GM23338 (cell line): ENCODE measurements at regions not wholly inside any gene's neighbourhood (a gene's known extent, or its start where the extent isn't known, plus 50 kb on each side); places are given as distances from the start of the nearest gene placed in this dataset.

Experiments used
- ATAC-seq: fragments of 200-7000 bp; cut with Tn5 transposase; 3 replicates; pipeline ENCODE4 v1.9.1; 2020
- DNase-seq: peaks from one replicate; pipeline ENCODE4 v3.0.0-alpha.2; 2015; ENCODE audit warnings: low spot score
- H2AFZ ChIP-seq: fragments of 200-600 bp; sonication (generic); 2 replicates; pipeline ENCODE4 v1.8.0; 2016; ENCODE audit warnings: antibody characterized with exemption, mild to moderate bottlenecking, moderate library complexity
- H3F3A ChIP-seq: fragments of 200-600 bp; sonication (generic); replicated peaks from 2 replicates; pipeline ENCODE4 v1.8.0; 2017; ENCODE audit warnings: antibody characterized with exemption, mixed run types, low read depth
- H3K27ac ChIP-seq: fragments of 200-600 bp; sonication (generic); 2 replicates; pipeline ENCODE4 v1.6.1; 2016; ENCODE audit warnings: low read depth
- H3K27me3 ChIP-seq: fragments of 200-600 bp; sonication (generic); 2 replicates; pipeline ENCODE4 v1.8.0; 2016; ENCODE audit warnings: mild to moderate bottlenecking, mixed run types, moderate library complexity; ENCODE audit not compliant: insufficient read depth
- H3K36me3 ChIP-seq: fragments of 200-600 bp; sonication (generic); 2 replicates; pipeline ENCODE4 v1.8.0; 2016; ENCODE audit warnings: mild to moderate bottlenecking; ENCODE audit not compliant: insufficient read depth
- H3K4me1 ChIP-seq: fragments of 200-600 bp; sonication (generic); 2 replicates; pipeline ENCODE4 v1.8.0; 2016; ENCODE audit warnings: mild to moderate bottlenecking, moderate library complexity; ENCODE audit not compliant: insufficient read depth
- H3K4me2 ChIP-seq: fragments of 200-600 bp; sonication (generic); 2 replicates; pipeline ENCODE4 v1.7.1; 2017; ENCODE audit warnings: mixed run types
- H3K4me3 ChIP-seq: fragments of 200-600 bp; sonication (generic); 2 replicates; pipeline ENCODE4 v1.6.1; 2016; ENCODE audit warnings: mixed run types
- H3K79me2 ChIP-seq: fragments of 200-600 bp; sonication (generic); replicated peaks from 2 replicates; pipeline ENCODE4 v1.8.0; 2017; ENCODE audit warnings: mild to moderate bottlenecking; ENCODE audit not compliant: insufficient read depth
- H3K9me2 ChIP-seq: fragments of 200-600 bp; sonication (generic); 2 replicates; pipeline ENCODE4 v1.8.0; 2017; ENCODE audit not compliant: insufficient read depth
- H4K20me1 ChIP-seq: fragments of 200-600 bp; sonication (generic); replicated peaks from 2 replicates; pipeline ENCODE4 v1.8.0; 2017; ENCODE audit warnings: mild to moderate bottlenecking; ENCODE audit not compliant: insufficient read depth
- H3K27ac Mint-ChIP-seq: 2 replicates; pipeline ENCODE4 v1.8.0; 2020; ENCODE audit warnings: inconsistent platforms, mild to moderate bottlenecking, moderate library complexity, mixed read lengths
- H3K27me3 Mint-ChIP-seq: 3 replicates; pipeline ENCODE4 v1.8.0; 2022; ENCODE audit warnings: low read depth, mild to moderate bottlenecking, moderate library complexity, mixed read lengths, inconsistent platforms; ENCODE audit not compliant: insufficient read depth, poor library complexity
- H3K36me3 Mint-ChIP-seq: 3 replicates; pipeline ENCODE4 v1.8.0; 2021; ENCODE audit warnings: low read depth, mild to moderate bottlenecking, inconsistent platforms, moderate library complexity, mixed read lengths
- H3K4me1 Mint-ChIP-seq: 3 replicates; pipeline ENCODE4 v1.8.0; 2020; ENCODE audit warnings: mild to moderate bottlenecking, inconsistent platforms, mixed read lengths
- H3K4me3 Mint-ChIP-seq: 3 replicates; pipeline ENCODE4 v1.8.0; 2021; ENCODE audit warnings: moderate library complexity, mild to moderate bottlenecking, inconsistent platforms, mixed read lengths
- H3K9me3 Mint-ChIP-seq: 3 replicates; pipeline ENCODE4 v1.8.0; 2020; ENCODE audit warnings: moderate library complexity, mild to moderate bottlenecking, inconsistent platforms, mixed read lengths
- EZH2 ChIP-seq: fragments of 200-600 bp; sonication (generic); IDR thresholded peaks from one replicate; pipeline ENCODE4 v1.8.0; 2017; ENCODE audit warnings: antibody characterized with exemption, mild to moderate bottlenecking, low read depth; ENCODE audit not compliant: unreplicated experiment
- EZH2phosphoT487 ChIP-seq: fragments of 200-600 bp; sonication (generic); IDR thresholded peaks from one replicate; pipeline ENCODE4 v1.8.1; 2018; ENCODE audit warnings: antibody characterized with exemption; ENCODE audit not compliant: unreplicated experiment
- JUNB ChIP-seq: IDR thresholded peaks from one replicate; pipeline ENCODE4 v1.6.1; 2016; ENCODE audit warnings: antibody characterized with exemption; ENCODE audit not compliant: unreplicated experiment
- NANOG ChIP-seq: IDR thresholded peaks from 2 replicates; pipeline ENCODE4 v1.6.1; 2016; ENCODE audit warnings: antibody characterized with exemption, borderline replicate concordance
- POLR2AphosphoS5 ChIP-seq: IDR thresholded peaks from 2 replicates; pipeline ENCODE4 v1.6.1; 2016; ENCODE audit warnings: antibody characterized with exemption, low read depth
- ZNF114 ChIP-seq: fragments of 250-450 bp; sonication (Bioruptor Pico); IDR thresholded peaks from 2 replicates; pipeline ENCODE4 v1.5.0; 2020; ENCODE audit warnings: mild to moderate bottlenecking, moderate library complexity
- ZNF331 ChIP-seq: fragments of 250-450 bp; sonication (Bioruptor Pico); IDR thresholded peaks from 2 replicates; pipeline ENCODE4 v1.5.0; 2020; ENCODE audit warnings: low read depth, mild to moderate bottlenecking, moderate library complexity
- TF ChIP-seq, protein P1 (sequence below), 2 experiments: fragments of 200-600 bp in 1 of 2; sonication (generic) in 1 of 2; conservative IDR thresholded peaks; 2 replicates each; pipeline versions ENCODE4 v1.5.1 to v1.6.1; 2016 to 2017; ENCODE audit warnings: antibody characterized with exemption in 2 of 2, low read depth in 2 of 2, mild to moderate bottlenecking in 2 of 2, moderate library complexity in 1 of 2
- TF ChIP-seq, protein P2 (sequence below): IDR thresholded peaks from 2 replicates; pipeline ENCODE4 v1.6.1; 2016; ENCODE audit warnings: antibody characterized with exemption
- TF ChIP-seq, protein P3 (sequence below): fragments of 250-450 bp; sonication (Bioruptor Pico); IDR thresholded peaks from 2 replicates; pipeline ENCODE4 v1.5.0; 2020; ENCODE audit warnings: mild to moderate bottlenecking, moderate library complexity

DNA sequence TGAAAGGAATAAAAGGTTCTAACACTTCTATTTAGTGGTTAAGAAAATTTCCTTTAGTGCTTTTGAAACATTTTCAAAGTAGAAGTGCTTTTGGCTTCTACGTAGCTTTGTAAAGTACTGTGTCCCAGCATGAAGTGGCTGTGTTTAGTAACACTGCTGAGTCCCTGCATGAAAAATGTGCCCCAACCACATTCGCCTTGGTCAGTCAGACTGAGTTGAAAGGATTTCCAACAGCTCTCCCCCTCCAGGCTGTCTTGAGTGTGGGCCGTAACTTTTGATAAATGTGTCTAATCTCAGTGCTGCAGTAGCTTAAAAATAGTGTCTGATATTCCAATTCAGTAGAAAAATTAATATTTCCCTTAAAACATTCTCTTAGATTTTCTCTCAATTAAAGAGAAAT lies 115.0 kb downstream of the NR1D2 start (continued):
- TF ChIP-seq, protein P1, sequence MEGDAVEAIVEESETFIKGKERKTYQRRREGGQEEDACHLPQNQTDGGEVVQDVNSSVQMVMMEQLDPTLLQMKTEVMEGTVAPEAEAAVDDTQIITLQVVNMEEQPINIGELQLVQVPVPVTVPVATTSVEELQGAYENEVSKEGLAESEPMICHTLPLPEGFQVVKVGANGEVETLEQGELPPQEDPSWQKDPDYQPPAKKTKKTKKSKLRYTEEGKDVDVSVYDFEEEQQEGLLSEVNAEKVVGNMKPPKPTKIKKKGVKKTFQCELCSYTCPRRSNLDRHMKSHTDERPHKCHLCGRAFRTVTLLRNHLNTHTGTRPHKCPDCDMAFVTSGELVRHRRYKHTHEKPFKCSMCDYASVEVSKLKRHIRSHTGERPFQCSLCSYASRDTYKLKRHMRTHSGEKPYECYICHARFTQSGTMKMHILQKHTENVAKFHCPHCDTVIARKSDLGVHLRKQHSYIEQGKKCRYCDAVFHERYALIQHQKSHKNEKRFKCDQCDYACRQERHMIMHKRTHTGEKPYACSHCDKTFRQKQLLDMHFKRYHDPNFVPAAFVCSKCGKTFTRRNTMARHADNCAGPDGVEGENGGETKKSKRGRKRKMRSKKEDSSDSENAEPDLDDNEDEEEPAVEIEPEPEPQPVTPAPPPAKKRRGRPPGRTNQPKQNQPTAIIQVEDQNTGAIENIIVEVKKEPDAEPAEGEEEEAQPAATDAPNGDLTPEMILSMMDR (conservative IDR thresholded peaks at IDR 0.05; ENCODE audit: low read depth in 2 of 2): no peak
- TF ChIP-seq JUNB (no peak), ZNF331 (CRISPR knock-in tag) (no peak), POLR2AphosphoS5 (no peak), ZNF114 (CRISPR knock-in tag) (no peak)
- TF ChIP-seq, protein P2, sequence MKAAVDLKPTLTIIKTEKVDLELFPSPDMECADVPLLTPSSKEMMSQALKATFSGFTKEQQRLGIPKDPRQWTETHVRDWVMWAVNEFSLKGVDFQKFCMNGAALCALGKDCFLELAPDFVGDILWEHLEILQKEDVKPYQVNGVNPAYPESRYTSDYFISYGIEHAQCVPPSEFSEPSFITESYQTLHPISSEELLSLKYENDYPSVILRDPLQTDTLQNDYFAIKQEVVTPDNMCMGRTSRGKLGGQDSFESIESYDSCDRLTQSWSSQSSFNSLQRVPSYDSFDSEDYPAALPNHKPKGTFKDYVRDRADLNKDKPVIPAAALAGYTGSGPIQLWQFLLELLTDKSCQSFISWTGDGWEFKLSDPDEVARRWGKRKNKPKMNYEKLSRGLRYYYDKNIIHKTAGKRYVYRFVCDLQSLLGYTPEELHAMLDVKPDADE: no peak

DNA sequence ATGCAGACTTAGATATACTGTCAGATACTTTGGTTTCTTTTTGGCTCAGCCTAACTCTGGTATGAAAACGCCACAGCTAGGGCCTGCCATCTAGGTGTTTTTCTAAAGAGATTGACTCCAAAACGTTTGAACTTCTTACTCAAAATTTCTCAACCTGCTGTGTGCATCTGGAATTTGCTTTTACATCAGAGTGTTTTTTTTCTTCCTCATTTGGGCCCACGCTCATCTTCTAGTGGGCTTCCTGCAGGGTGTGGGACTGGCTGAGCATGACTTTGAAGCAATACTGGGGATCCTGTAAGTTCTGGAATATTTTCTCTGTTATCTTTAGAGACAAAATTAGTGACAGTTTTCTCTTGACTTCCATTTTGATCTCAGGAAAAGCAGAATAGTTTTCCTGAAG lies 117.8 kb downstream of the NR1D2 start:
- Histone ChIP-seq H3K27ac (no peak overlapping the region), H3K27me3 (no peaks in the 10 kb centered on the region), H2AFZ (no peak overlapping the region), H4K20me1 (no peaks in the 10 kb centered on the region), H3K4me1 (no peaks in the 10 kb centered on the region), H3K4me2 (no peak overlapping the region), H3K4me3 (no peak overlapping the region), H3K36me3 (no peaks in the 10 kb centered on the region), H3K79me2 (no peaks in the 10 kb centered on the region), H3K9me2 (peaks cover 5% of the 10 kb centered on the region; the same call in 1 of the 2 replicates), H3F3A (no peaks in the 10 kb centered on the region)
- H3K9me3 Mint-ChIP-seq: no peaks in the 10 kb centered on the region
- ATAC-seq (no peak), DNase-seq (no peak)
- H3K36me3 Mint-ChIP-seq: no peaks in the 10 kb centered on the region
- no peaks in the 10 kb centered on the region for H3K27me3 Mint-ChIP-seq
- peaks cover 4% of the 10 kb centered on the region; the same call in 2 of the 3 replicates for H3K4me1 Mint-ChIP-seq
- H3K4me3 Mint-ChIP-seq: no peak overlapping the region
- H3K27ac Mint-ChIP-seq: no peak overlapping the region
- TF ChIP-seq, protein P1 (conservative IDR thresholded peaks at IDR 0.05; ENCODE audit: low read depth in 2 of 2): no peak
- no peak for TF ChIP-seq EZH2phosphoT487
- TF ChIP-seq EZH2: no peak
- no peak for TF ChIP-seq JUNB
- no peak for TF ChIP-seq ZNF114 (CRISPR knock-in tag)
- TF ChIP-seq, protein P3, sequence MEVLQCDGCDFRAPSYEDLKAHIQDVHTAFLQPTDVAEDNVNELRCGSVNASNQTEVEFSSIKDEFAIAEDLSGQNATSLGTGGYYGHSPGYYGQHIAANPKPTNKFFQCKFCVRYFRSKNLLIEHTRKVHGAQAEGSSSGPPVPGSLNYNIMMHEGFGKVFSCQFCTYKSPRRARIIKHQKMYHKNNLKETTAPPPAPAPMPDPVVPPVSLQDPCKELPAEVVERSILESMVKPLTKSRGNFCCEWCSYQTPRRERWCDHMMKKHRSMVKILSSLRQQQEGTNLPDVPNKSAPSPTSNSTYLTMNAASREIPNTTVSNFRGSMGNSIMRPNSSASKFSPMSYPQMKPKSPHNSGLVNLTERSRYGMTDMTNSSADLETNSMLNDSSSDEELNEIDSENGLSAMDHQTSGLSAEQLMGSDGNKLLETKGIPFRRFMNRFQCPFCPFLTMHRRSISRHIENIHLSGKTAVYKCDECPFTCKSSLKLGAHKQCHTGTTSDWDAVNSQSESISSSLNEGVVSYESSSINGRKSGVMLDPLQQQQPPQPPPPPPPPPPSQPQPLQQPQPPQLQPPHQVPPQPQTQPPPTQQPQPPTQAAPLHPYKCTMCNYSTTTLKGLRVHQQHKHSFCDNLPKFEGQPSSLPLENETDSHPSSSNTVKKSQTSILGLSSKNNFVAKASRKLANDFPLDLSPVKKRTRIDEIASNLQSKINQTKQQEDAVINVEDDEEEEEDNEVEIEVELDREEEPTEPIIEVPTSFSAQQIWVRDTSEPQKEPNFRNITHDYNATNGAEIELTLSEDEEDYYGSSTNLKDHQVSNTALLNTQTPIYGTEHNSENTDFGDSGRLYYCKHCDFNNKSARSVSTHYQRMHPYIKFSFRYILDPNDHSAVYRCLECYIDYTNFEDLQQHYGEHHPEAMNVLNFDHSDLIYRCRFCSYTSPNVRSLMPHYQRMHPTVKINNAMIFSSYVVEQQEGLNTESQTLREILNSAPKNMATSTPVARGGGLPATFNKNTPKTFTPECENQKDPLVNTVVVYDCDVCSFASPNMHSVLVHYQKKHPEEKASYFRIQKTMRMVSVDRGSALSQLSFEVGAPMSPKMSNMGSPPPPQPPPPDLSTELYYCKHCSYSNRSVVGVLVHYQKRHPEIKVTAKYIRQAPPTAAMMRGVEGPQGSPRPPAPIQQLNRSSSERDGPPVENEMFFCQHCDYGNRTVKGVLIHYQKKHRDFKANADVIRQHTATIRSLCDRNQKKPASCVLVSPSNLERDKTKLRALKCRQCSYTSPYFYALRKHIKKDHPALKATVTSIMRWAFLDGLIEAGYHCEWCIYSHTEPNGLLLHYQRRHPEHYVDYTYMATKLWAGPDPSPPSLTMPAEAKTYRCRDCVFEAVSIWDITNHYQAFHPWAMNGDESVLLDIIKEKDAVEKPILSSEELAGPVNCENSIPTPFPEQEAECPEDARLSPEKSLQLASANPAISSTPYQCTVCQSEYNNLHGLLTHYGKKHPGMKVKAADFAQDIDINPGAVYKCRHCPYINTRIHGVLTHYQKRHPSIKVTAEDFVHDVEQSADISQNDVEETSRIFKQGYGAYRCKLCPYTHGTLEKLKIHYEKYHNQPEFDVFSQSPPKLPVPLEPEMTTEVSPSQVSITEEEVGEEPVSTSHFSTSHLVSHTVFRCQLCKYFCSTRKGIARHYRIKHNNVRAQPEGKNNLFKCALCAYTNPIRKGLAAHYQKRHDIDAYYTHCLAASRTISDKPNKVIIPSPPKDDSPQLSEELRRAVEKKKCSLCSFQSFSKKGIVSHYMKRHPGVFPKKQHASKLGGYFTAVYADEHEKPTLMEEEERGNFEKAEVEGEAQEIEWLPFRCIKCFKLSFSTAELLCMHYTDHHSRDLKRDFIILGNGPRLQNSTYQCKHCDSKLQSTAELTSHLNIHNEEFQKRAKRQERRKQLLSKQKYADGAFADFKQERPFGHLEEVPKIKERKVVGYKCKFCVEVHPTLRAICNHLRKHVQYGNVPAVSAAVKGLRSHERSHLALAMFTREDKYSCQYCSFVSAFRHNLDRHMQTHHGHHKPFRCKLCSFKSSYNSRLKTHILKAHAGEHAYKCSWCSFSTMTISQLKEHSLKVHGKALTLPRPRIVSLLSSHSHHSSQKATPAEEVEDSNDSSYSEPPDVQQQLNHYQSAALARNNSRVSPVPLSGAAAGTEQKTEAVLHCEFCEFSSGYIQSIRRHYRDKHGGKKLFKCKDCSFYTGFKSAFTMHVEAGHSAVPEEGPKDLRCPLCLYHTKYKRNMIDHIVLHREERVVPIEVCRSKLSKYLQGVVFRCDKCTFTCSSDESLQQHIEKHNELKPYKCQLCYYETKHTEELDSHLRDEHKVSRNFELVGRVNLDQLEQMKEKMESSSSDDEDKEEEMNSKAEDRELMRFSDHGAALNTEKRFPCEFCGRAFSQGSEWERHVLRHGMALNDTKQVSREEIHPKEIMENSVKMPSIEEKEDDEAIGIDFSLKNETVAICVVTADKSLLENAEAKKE (CRISPR knock-in tag): no peak
- TF ChIP-seq, protein P2: no peak
- no peak for TF ChIP-seq NANOG
